KMS-11 (cell line): ENCODE measurements at regions not wholly inside any gene's neighbourhood (a gene's known extent, or its start where the extent isn't known, plus 50 kb on each side); places are given as distances from the start of the nearest gene placed in this dataset.

ENCODE experiments used
- H2AFZ ChIP-seq: fragments of 200-600 bp; sonication (generic); 2 replicates; pipeline ENCODE4 v1.6.1; 2016; ENCODE audit warnings: antibody characterized with exemption, mixed run types, low read depth
- H3K27ac ChIP-seq: fragments of 200-600 bp; sonication (generic); 2 replicates; pipeline ENCODE4 v1.6.1; 2016; ENCODE audit warnings: mild to moderate bottlenecking, mixed run types
- H3K27me3 ChIP-seq: fragments of 200-600 bp; sonication (generic); 2 replicates; pipeline ENCODE4 v1.6.1; 2017; ENCODE audit warnings: mild to moderate bottlenecking, low read depth, mixed run types, moderate library complexity; ENCODE audit not compliant: insufficient read depth
- H3K36me3 ChIP-seq: fragments of 200-600 bp; sonication (generic); 2 replicates; pipeline ENCODE4 v1.6.1; 2017; ENCODE audit warnings: mild to moderate bottlenecking, mixed run types; ENCODE audit not compliant: insufficient read depth
- H3K4me1 ChIP-seq: fragments of 200-600 bp; sonication (generic); 2 replicates; pipeline ENCODE4 v1.6.1; 2016; ENCODE audit warnings: mild to moderate bottlenecking, low read depth, mixed run types; ENCODE audit not compliant: poor library complexity, severe bottlenecking
- H3K4me2 ChIP-seq: fragments of 200-600 bp; sonication (generic); 2 replicates; pipeline ENCODE4 v1.7.0; 2016; ENCODE audit warnings: mild to moderate bottlenecking, mixed run types
- H3K4me3 ChIP-seq: fragments of 200-600 bp; sonication (generic); IDR thresholded peaks from 2 replicates; pipeline ENCODE4 v1.6.1; 2017; ENCODE audit warnings: low read depth, low read length, mixed read lengths; ENCODE audit not compliant: insufficient read depth
- H3K79me2 ChIP-seq: fragments of 200-600 bp; sonication (generic); 2 replicates; pipeline ENCODE4 v1.6.1; 2016; ENCODE audit warnings: low read depth, mixed run types; ENCODE audit not compliant: insufficient read depth
- H3K9ac ChIP-seq: fragments of 200-600 bp; sonication (generic); 2 replicates; pipeline ENCODE4 v1.6.1; 2016; ENCODE audit warnings: mild to moderate bottlenecking, mixed run types
- H4K20me1 ChIP-seq: fragments of 200-600 bp; sonication (generic); 2 replicates; pipeline ENCODE4 v1.6.1; 2016; ENCODE audit warnings: mild to moderate bottlenecking, mixed run types; ENCODE audit not compliant: insufficient read depth
- TF ChIP-seq, protein P1 (sequence below): fragments of 200-600 bp; sonication (generic); conservative IDR thresholded peaks from 2 replicates; pipeline ENCODE4 v1.6.1; 2017; ENCODE audit warnings: low read depth, mild to moderate bottlenecking, antibody characterized with exemption, low read length, moderate library complexity, mixed read lengths

- Histone ChIP-seq H4K20me1 (no peaks in the 10 kb centered on the region), H3K27me3 (no peaks in the 10 kb centered on the region; the same call in 1 of the 2 replicates), H3K9ac (no peak overlapping the region), H3K36me3 (no peaks in the 10 kb centered on the region), H3K4me2 (no peak overlapping the region), H3K4me1 (no peaks in the 10 kb centered on the region), H3K79me2 (no peaks in the 10 kb centered on the region), H3K27ac (no peak overlapping the region), H2AFZ (no peak overlapping the region), H3K4me3 (no peak overlapping the region)
- TF ChIP-seq, protein P1, sequence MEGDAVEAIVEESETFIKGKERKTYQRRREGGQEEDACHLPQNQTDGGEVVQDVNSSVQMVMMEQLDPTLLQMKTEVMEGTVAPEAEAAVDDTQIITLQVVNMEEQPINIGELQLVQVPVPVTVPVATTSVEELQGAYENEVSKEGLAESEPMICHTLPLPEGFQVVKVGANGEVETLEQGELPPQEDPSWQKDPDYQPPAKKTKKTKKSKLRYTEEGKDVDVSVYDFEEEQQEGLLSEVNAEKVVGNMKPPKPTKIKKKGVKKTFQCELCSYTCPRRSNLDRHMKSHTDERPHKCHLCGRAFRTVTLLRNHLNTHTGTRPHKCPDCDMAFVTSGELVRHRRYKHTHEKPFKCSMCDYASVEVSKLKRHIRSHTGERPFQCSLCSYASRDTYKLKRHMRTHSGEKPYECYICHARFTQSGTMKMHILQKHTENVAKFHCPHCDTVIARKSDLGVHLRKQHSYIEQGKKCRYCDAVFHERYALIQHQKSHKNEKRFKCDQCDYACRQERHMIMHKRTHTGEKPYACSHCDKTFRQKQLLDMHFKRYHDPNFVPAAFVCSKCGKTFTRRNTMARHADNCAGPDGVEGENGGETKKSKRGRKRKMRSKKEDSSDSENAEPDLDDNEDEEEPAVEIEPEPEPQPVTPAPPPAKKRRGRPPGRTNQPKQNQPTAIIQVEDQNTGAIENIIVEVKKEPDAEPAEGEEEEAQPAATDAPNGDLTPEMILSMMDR: no peak
Observed at GRCh38 chr1:14544319-14544718, 54.2 kb upstream of the KAZN start.

DNA sequence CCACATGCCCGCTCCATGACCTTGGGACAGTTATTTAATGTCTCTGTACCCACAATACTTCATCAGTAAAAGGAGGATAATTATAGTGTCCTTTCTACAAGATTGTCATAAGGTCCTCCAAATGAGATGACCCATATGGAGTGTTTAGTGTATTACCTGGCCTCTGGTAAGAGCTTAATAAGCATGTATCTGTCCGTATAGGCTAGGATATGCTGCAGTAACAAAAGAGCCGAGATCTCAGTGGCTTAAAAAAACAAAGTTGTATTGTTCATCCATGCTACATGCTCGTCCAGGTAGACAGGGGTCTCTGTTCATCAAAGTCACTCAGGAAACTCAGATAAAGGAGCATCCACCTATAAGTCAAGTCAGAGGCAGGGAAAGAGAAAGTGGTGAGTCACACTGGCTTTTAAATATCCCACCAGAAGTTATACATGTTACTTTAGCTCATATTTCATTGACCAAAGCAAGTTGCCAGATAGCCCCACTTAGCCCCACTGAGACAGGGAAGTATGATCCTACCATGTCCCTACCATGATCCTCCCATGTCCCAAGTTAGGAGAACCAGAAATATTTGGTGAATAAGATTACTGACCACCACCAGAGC is 53.0 kb upstream of the KAZN start:
- no peak overlapping the region for H3K27ac ChIP-seq
- TF ChIP-seq, protein P1: no peak
- no peaks in the 10 kb centered on the region for H3K36me3 ChIP-seq
- H3K4me2 ChIP-seq: no peak overlapping the region
- H3K4me3 ChIP-seq: no peak overlapping the region
- H3K79me2 ChIP-seq: no peaks in the 10 kb centered on the region
- no peaks in the 10 kb centered on the region for H3K4me1 ChIP-seq
- H2AFZ ChIP-seq: no peak overlapping the region
- H4K20me1 ChIP-seq: no peaks in the 10 kb centered on the region
- peaks cover 2% of the 10 kb centered on the region; the same call in 1 of the 2 replicates for H3K27me3 ChIP-seq
- no peak overlapping the region for H3K9ac ChIP-seq

DNA sequence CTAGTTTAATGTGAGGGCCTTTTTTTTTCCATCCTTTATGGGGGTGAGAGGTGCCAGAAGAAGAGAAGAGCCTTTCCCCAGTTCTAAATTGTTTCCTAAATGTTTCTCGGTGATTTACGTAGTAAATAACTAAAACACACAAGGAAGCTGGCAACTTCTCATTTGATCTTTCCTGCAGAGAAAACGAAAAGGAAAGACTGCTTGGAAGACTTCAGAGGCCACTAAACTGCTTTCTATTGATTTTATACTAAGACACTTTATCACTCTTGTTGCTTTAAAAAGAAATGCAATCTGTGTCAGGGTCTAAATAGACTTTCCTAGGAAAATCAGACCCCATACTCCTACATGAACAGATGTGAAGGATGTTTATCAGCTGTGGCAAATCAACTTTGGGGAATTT is 52.1 kb upstream of the KAZN start:
- Histone ChIP-seq H3K9ac (no peak overlapping the region), H3K4me2 (no peak overlapping the region), H3K4me3 (no peak overlapping the region), H3K4me1 (no peaks in the 10 kb centered on the region), H3K79me2 (no peaks in the 10 kb centered on the region), H3K36me3 (no peaks in the 10 kb centered on the region), H3K27me3 (peaks cover 3% of the 10 kb centered on the region; the same call in 1 of the 2 replicates), H4K20me1 (no peaks in the 10 kb centered on the region), H2AFZ (no peak overlapping the region), H3K27ac (no peak overlapping the region)
- TF ChIP-seq, protein P1: no peak
